ENCODE measurements at regions not wholly inside any gene's neighbourhood (a gene's known extent, or its start where the extent isn't known, plus 50 kb on each side); places are given as distances from the start of the nearest gene placed in this dataset.

DNA sequence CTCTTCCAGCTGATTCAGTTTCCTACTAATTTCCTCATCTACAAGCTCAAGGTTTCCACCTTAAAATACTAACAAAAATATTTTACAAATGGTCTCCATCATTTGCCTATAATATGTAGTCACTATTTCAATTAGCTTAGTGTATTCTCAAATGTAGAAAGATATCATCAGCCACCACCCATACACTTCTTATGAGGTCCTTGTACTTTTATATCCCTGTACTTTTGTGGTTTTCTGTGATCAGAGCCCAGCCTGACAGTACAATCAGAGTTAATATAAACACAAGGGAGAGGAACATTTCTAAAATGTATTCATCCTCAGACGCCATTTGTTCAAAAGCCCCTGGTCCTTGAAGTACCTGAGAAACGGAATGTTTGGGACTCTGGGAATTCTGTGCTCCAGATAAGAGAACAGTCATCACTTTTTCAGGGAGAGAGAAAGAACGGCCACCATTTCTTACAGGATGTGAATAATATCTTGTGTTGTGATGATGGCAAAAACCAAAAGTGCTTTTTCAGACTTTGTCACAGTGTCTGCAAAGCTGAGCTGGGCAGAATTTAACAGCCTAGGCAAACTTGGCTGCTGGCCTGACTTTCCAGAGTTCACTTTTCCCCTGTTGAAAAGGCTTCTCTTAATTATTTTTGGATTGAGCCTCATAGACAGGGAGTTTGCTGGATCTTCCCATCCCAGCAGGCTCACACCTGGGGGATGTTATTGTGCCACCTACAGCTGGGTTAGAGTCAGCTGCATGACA, 361.7 kb upstream of the ACVR2A start:
- no peak for TF ChIP-seq CTCF (IDR thresholded peaks at IDR 0.05; ENCODE audit: insufficient read depth, low read depth, low read length)
- no peak for TF ChIP-seq EZH2 (IDR thresholded peaks at IDR 0.05; ENCODE audit: insufficient read depth, low read length)

Measured in astrocyte (in vitro differentiated cells and primary cell).